Esophagus muscularis mucosa (tissue), 4 donors: ENCODE measurements at regions not wholly inside any gene's neighbourhood (a gene's known extent, or its start where the extent isn't known, plus 50 kb on each side); places are given as distances from the start of the nearest gene placed in this dataset.

ENCODE experiments used
- DNase-seq: peaks from one replicate; pipeline ENCODE4 v3.0.0-alpha.2; 2017; ENCODE audit errors: extremely low spot score
- H3K27ac ChIP-seq, 4 donors: fragments of 200-600 bp; sonication (generic); replicated peaks in 1 of 4; 1 replicate in 3 of 4; 2 replicates in 1 of 4; pipeline ENCODE4 v1.5.1; 2016 to 2019; ENCODE audit warnings: mild to moderate bottlenecking in 1 of 4
- H3K27me3 ChIP-seq, 4 donors: fragments of 200-600 bp; sonication (generic); one replicate each; pipeline versions ENCODE4 v1.5.1 to v1.6.0; 2016 to 2019
- H3K36me3 ChIP-seq, 4 donors: fragments of 200-600 bp; sonication (generic); one replicate each; pipeline ENCODE4 v1.5.1; 2016 to 2019
- H3K4me1 ChIP-seq, 4 donors: fragments of 200-600 bp; sonication (generic); one replicate each; pipeline ENCODE4 v1.5.1; 2016 to 2019
- H3K4me3 ChIP-seq, 4 donors: fragments of 200-600 bp; sonication (generic); 1 replicate in 2 of 4; 2 replicates in 2 of 4; pipeline ENCODE4 v1.5.1; 2016 to 2019; ENCODE audit warnings: mild to moderate bottlenecking in 4 of 4, moderate library complexity in 1 of 4
- H3K9me3 ChIP-seq, 4 donors: fragments of 200-600 bp; sonication (generic); 1 replicate in 3 of 4; 2 replicates in 1 of 4; pipeline ENCODE4 v1.5.1; 2016 to 2019
- EP300 ChIP-seq: sonication (generic); formaldehyde crosslinking; IDR thresholded peaks from one replicate; pipeline ENCODE4 v1.6.1; 2017; ENCODE audit warnings: antibody characterized with exemption
- POLR2A ChIP-seq: fragments of 450-650 bp; IDR thresholded peaks from one replicate; pipeline ENCODE4 v1.6.1; 2017; ENCODE audit warnings: antibody characterized with exemption, moderate library complexity, mild to moderate bottlenecking, low read depth
- POLR2AphosphoS5 ChIP-seq, 2 donors: sonication (generic); formaldehyde crosslinking; IDR thresholded peaks; one replicate each; pipeline ENCODE4 v1.6.1; 2017; ENCODE audit warnings: antibody characterized with exemption in 2 of 2
- WGBS: methylation state at CpG from one replicate; pipeline ENCODE4 v1.1.5; 2018; 5-methylcytosine and 5-hydroxymethylcytosine counted together
- intact Hi-C: fragments of 100-400 bp; cut with DNase I; formaldehyde crosslinking; loops from one replicate; pipeline ENCODE4 v1.15.1; 2023
- TF ChIP-seq, protein P1 (sequence below), 3 experiments: fragments of 200-600 bp in 2 of 3; fragments of 450-650 bp in 1 of 3; sonication (generic) in 2 of 3; IDR thresholded peaks; one replicate each; pipeline ENCODE4 v1.5.1; 2017 to 2019; ENCODE audit warnings: antibody characterized with exemption in 3 of 3, mild to moderate bottlenecking in 2 of 3, moderate library complexity in 1 of 3

DNA sequence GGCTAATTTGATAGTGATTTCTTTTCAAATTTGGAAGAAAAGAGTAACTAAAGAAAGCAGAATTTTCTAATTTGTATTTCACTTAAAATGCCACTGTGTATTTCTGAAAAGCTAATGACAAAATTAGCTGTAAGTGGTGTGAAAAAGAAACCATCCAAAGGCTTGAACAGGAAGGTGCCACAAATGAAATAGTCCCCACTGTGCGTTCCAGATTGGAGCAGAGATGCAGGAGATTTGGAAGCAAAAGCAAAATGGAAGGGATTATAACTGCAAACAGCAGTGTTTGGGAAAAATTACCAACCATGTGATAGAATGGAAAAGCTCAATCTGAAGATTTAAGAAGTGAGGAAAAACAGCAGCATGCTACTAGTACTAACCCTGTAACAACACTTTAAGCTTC is 498.7 kb downstream of the SUCLG1 start:
- WGBS: 79% methylated on average over 1 of the region's 1 CpG
- no peaks in the 10 kb centered on the region for H3K4me1 ChIP-seq
- no peak overlapping the region for H3K27ac ChIP-seq
- no peaks in the 10 kb centered on the region for H3K36me3 ChIP-seq
- no peak overlapping the region for H3K4me3 ChIP-seq
- no peaks in the 10 kb centered on the region for H3K9me3 ChIP-seq
- no peaks in the 10 kb centered on the region for H3K27me3 ChIP-seq
- intact Hi-C loops: no loop called here
- TF ChIP-seq POLR2AphosphoS5 (IDR thresholded peaks at IDR 0.05) (no peak), EP300 (no peak), POLR2A (no peak)
- TF ChIP-seq, protein P1, sequence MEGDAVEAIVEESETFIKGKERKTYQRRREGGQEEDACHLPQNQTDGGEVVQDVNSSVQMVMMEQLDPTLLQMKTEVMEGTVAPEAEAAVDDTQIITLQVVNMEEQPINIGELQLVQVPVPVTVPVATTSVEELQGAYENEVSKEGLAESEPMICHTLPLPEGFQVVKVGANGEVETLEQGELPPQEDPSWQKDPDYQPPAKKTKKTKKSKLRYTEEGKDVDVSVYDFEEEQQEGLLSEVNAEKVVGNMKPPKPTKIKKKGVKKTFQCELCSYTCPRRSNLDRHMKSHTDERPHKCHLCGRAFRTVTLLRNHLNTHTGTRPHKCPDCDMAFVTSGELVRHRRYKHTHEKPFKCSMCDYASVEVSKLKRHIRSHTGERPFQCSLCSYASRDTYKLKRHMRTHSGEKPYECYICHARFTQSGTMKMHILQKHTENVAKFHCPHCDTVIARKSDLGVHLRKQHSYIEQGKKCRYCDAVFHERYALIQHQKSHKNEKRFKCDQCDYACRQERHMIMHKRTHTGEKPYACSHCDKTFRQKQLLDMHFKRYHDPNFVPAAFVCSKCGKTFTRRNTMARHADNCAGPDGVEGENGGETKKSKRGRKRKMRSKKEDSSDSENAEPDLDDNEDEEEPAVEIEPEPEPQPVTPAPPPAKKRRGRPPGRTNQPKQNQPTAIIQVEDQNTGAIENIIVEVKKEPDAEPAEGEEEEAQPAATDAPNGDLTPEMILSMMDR (IDR thresholded peaks at IDR 0.05): no peak
- DNase-seq: no peak

DNA sequence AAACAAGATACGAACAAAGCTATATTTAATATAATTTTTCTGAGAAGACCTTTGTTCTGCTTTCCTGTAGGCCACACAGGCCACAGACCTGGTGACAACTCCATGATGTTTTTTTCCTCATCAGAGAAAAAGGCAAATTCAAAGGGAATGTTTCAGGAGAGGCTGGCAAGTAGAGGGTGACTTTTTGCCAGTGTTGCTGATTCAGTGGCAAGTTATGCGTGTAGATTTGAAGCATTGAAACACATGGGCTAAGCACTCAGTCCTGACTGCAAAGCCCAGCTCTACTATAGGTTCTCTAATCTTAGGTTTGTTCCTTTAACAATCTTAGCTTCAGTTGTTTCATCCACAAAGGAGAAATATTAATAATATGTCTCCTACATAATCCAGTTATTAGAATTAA is 499.8 kb downstream of the SUCLG1 start:
- DNase-seq: no peak
- Histone ChIP-seq H3K36me3 (no peaks in the 10 kb centered on the region), H3K9me3 (no peaks in the 10 kb centered on the region), H3K4me3 (no peak overlapping the region), H3K27me3 (no peaks in the 10 kb centered on the region), H3K4me1 (peaks cover 0 to under 1% (median 0%) of the 10 kb centered on the region in 4 donors), H3K27ac (no peak overlapping the region)
- intact Hi-C loops: no loop called here
- WGBS: 79% methylated on average over 2 of the region's 2 CpGs
- TF ChIP-seq EP300: no peak
- TF ChIP-seq, protein P1 (IDR thresholded peaks at IDR 0.05): no peak
- TF ChIP-seq POLR2A: no peak
- TF ChIP-seq POLR2AphosphoS5 (IDR thresholded peaks at IDR 0.05): no peak

DNA sequence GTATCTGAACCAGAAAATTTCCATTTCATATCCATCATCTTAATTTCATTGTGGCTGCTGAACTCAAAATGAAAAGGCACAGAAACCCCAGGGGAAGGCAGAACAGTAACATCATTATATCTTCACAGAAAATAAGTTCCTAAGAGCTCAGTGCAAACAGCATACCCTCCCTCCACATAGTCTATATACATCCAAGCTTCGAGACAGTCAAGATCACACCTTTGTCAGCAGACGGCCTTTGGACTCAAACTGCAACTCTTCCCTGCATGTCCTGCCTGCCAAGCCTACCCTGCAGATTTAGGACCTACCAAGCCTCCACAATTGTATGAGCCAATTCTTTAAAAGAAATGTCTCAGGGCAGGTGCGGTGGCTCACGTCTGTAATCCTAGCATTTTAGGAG is 502.1 kb downstream of the SUCLG1 start:
- Histone ChIP-seq H3K27me3 (no peaks in the 10 kb centered on the region), H3K4me1 (peaks cover 0 to 13% (median 7%) of the 10 kb centered on the region in 4 donors), H3K27ac (no peak overlapping the region), H3K9me3 (no peaks in the 10 kb centered on the region), H3K4me3 (no peak overlapping the region), H3K36me3 (no peaks in the 10 kb centered on the region)
- WGBS: 83% methylated on average over 4 of the region's 4 CpGs
- intact Hi-C loops: no loop called here
- DNase-seq: no peak
- no peak for TF ChIP-seq POLR2A
- TF ChIP-seq, protein P1 (IDR thresholded peaks at IDR 0.05): no peak
- no peak for TF ChIP-seq POLR2AphosphoS5 (IDR thresholded peaks at IDR 0.05)
- no peak for TF ChIP-seq EP300

DNA sequence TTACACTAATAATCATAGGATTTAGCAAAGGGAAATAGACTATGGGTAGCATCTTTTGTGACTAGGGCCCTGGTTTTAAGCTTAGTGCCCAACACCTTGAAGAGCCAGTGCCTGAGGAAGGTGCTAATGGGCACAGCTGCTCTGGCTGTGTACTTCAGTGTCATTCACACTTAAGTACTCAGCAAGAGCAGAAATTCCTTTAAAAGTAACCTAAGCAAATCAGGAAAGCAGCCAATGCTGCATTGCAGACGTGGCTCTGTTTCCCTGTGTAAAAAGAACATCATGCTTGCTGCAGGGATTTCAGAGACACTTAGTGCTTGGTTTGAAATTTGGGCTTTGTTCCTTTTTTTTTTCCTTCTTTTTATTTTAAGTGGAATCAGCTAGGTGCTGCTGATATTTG is 505.4 kb downstream of the SUCLG1 start:
- no peaks in the 10 kb centered on the region for H3K27me3 ChIP-seq
- no peaks in the 10 kb centered on the region for H3K9me3 ChIP-seq
- no peak overlapping the region for H3K27ac ChIP-seq
- no peak for DNase-seq
- no peak overlapping the region for H3K4me3 ChIP-seq
- no peaks in the 10 kb centered on the region for H3K36me3 ChIP-seq
- no peak for TF ChIP-seq POLR2A
- TF ChIP-seq POLR2AphosphoS5 (IDR thresholded peaks at IDR 0.05): no peak
- TF ChIP-seq, protein P1 (IDR thresholded peaks at IDR 0.05): no peak
- TF ChIP-seq EP300: no peak
- intact Hi-C loops: no loop called here
- WGBS: 5% methylated on average over 1 of the region's 1 CpG
- H3K4me1 ChIP-seq: peaks cover 0 to 13% (median 7%) of the 10 kb centered on the region in 4 donors

DNA sequence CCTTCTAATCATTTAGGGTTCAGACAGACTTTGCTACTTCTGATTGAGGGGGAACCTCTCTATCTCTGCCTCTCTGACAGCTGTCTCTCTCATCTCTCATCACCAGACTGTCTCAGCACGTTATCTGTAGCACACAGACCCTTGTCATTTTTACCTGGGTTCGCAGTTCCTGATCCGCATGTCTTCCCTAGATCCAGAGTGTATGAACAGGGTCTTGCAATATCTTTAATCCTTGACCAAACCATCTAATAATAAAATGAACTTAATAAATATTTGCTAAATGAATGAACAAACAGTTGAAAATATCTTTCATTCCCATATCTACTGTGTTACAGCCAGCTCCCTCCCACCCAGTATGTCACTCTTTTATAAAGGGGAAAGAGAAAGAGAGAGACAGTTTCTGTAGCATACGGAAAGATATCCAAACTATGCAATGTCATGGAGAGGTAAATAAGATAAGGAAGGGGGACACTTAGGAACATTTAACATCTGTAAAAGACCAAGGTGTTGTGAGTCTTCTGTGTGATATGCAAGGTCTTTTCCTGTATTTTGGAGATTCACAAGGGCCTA is 507.6 kb downstream of the SUCLG1 start:
- Histone ChIP-seq H3K36me3 (no peaks in the 10 kb centered on the region), H3K27me3 (no peaks in the 10 kb centered on the region), H3K4me1 (peaks cover 0 to 13% (median 7%) of the 10 kb centered on the region in 4 donors), H3K9me3 (no peaks in the 10 kb centered on the region), H3K27ac (no peak overlapping the region), H3K4me3 (no peak overlapping the region)
- intact Hi-C loops: no loop called here
- 85% methylated on average over 4 of the region's 4 CpGs for WGBS
- DNase-seq: no peak
- TF ChIP-seq EP300 (no peak), POLR2AphosphoS5 (IDR thresholded peaks at IDR 0.05) (no peak), POLR2A (no peak)
- TF ChIP-seq, protein P1 (IDR thresholded peaks at IDR 0.05): no peak
